GM19043 (cell line): ENCODE measurements at regions not wholly inside any gene's neighbourhood (a gene's known extent, or its start where the extent isn't known, plus 50 kb on each side); places are given as distances from the start of the nearest gene placed in this dataset.

Experiments
- ATAC-seq: cut with Tn5 transposase; IDR thresholded peaks from one replicate; pipeline ENCODE4 v1.9.1; 2021; ENCODE audit warnings: low read depth; ENCODE audit not compliant: unreplicated experiment

GRCh38 chr11:32200136-32200847 lies 109.4 kb downstream of the RCN1 start:
- no peak for ATAC-seq

GRCh38 chr11:32204751-32205150 lies 113.9 kb downstream of the RCN1 start:
- ATAC-seq, result no peak

GRCh38 chr11:32210556-32210955 lies 119.7 kb downstream of the RCN1 start:
- ATAC-seq, result no peak

- no peak for ATAC-seq
These were observed 122.3 kb downstream of the RCN1 start for GRCh38 chr11:32213223-32213622.

- no peak for ATAC-seq
These were observed 124.3 kb downstream of the RCN1 start for GRCh38 chr11:32215157-32215556.

GRCh38 chr11:32216749-32217148 lies 125.9 kb downstream of the RCN1 start:
- no peak for ATAC-seq

GRCh38 chr11:32219320-32219719 lies 128.4 kb downstream of the RCN1 start:
- ATAC-seq, result no peak

- no peak for ATAC-seq
These were observed 130.7 kb downstream of the RCN1 start for GRCh38 chr11:32221476-32222032.

- ATAC-seq, result no peak
These were observed 133.7 kb downstream of the RCN1 start for GRCh38 chr11:32224580-32224979.

- no peak for ATAC-seq
These were observed 134.9 kb downstream of the RCN1 start for GRCh38 chr11:32225571-32226285.

- ATAC-seq, result no peak
These were observed 135.6 kb downstream of the RCN1 start for GRCh38 chr11:32226480-32226879.

GRCh38 chr11:32229576-32230240 lies 138.8 kb downstream of the RCN1 start:
- ATAC-seq, result no peak

GRCh38 chr11:32231909-32232493 lies 141.1 kb downstream of the RCN1 start:
- peak; percentile 57 for ATAC-seq

GRCh38 chr11:32232516-32232915 lies 141.6 kb downstream of the RCN1 start:
- no peak for ATAC-seq

- ATAC-seq, result no peak
These were observed 142.4 kb downstream of the RCN1 start for GRCh38 chr11:32233276-32233675.

GRCh38 chr11:32233928-32234327 lies 143.1 kb downstream of the RCN1 start:
- no peak for ATAC-seq

- ATAC-seq, result no peak
These were observed 153.6 kb downstream of the RCN1 start for GRCh38 chr11:32244453-32244852.

- no peak for ATAC-seq
These were observed 162.8 kb downstream of the RCN1 start for GRCh38 chr11:32253706-32254105.

GRCh38 chr11:32255841-32256240 lies 165.0 kb downstream of the RCN1 start:
- no peak for ATAC-seq

- no peak for ATAC-seq
These were observed 165.6 kb downstream of the RCN1 start for GRCh38 chr11:32256466-32256865.

- peak; percentile 97 for ATAC-seq
These were observed 168.8 kb downstream of the RCN1 start for GRCh38 chr11:32259641-32260081.
